Amygdala (tissue), 56 donors: ENCODE measurements at regions not wholly inside any gene's neighbourhood (a gene's known extent, or its start where the extent isn't known, plus 50 kb on each side); places are given as distances from the start of the nearest gene placed in this dataset.

Source experiments
- DNase-seq, 56 donors: peaks; one replicate each; lab custom pipeline; 2025; lab: John Stamatoyannopoulos, UW

DNA sequence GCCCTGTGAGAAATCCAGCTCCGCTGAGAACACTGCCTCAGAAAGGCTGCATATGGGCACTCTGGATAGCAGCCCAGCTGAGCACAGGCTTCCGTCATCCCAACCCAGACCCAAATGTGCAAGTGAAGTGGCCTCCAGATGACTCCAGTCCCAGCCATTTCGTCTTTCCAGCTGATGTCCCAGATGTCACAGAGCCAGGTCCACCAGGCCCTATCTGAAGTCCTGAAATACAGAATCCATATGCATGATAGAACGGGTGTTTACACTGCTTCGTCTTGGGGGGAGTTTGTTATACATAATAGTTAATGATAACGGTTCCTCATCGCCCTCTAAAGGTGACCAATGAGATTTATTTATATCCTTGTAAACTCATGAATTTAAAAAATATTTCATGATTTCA, 72.6 kb upstream of the TRIM2 start:
- DNase-seq, result peak in 45 of 56 donors; percentile 9 to 78 (median 42)

DNA sequence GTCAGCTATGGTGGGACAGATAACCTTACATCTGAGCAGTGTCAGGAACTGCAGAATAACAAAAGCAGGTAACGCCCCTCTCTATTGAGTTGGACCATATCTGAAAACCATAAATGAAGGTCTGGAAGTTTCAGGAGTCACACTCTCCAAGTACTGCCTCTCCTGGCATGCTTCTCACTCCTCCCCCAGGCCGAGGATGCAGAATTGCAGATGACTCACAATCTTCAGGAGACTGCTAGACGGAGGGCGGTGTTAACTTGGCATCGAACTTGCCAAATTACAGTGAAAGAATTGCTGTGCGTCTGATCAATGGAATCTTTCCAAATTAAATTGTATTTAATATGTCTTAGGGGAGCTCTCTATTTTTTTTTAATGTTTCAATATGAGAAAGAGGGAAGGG, 67.1 kb upstream of the TRIM2 start:
- DNase-seq, result peak in 22 of 56 donors; percentile 2 to 64 (median 18)

DNA sequence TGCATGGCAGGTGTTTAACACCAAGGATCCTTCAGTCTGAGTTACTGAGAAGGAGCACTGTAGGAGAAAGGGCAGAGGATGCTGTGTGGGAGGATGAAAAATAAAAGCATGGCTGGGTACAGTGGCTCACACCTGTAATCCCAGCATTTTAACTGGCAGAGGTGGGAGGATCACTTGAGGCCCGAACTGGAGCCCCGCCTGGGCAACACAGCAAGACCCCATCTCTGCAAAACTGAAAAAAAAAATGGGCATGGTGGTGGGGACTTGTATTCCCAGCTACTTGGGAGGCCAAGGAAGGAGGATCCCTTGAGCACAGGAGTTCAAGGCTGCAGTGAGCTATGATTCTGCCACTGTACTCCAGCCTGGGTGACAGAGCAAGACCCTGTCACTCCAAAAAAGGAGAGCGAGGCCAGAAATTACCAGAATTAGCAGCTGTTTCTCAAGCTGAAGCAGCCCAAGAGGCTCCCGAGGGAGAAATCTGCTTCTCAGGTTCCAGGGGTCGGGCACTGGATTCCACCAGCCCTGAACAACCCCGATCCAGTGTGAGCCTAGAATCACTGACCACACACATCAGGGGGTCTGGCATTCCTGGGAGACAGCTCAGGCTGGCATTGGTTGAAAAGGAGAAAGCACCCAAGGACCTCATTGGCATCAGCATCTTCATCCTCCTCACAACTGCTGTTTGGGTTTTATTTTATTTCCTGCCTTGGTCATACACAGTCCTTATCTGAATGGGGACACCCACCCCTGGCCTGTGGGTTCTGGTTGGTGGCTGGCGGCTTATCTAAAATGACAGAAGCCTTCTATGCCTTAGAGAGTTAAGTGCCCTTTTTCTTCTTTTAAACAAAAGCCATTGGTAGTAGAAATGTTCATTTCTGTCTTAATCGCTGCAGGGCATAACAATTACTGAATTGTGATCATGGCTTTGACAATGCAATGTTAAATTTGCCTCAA, 66.3 kb upstream of the TRIM2 start:
- peak in 2 of 56 donors; percentile 9 to 19 for DNase-seq

DNA sequence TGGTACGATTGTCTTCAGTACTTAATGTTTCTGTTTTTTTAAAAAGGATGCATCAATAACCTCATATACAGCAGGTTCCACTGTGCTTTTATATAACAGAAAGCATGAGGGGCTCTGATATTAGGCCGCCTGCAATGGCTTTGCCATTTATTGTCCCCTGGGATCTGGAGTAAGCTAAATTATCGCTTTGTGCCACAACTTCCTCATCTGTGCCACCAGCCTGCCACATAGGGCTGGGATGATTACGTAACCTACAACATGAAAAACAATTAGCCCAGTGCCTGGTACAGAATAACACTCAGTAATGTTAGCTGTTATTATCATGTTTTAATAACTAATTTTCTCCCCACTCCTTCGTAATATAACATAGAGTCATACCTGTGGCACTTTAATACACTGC, 65.5 kb upstream of the TRIM2 start:
- peak in 32 of 56 donors; percentile 3 to 79 (median 36) for DNase-seq

DNA sequence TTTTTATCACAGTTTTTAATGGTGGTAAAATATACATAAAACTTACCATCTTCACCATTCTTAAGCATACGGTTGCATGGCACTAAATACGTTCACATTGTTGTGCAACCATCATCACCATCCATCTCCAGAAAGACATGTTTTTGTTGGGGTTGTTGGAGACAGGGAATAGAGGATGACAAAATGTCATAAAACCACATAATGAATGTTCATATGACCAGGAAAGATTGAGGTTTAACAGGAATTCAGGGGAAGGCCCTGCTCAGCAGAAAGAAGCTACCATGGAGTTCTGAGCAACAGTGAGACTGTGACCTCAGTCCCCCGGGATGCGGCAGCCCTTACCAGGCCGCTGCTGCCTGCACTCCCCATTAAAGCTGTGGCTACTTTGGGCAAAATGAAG, 63.9 kb upstream of the TRIM2 start:
- no peak for DNase-seq

DNA sequence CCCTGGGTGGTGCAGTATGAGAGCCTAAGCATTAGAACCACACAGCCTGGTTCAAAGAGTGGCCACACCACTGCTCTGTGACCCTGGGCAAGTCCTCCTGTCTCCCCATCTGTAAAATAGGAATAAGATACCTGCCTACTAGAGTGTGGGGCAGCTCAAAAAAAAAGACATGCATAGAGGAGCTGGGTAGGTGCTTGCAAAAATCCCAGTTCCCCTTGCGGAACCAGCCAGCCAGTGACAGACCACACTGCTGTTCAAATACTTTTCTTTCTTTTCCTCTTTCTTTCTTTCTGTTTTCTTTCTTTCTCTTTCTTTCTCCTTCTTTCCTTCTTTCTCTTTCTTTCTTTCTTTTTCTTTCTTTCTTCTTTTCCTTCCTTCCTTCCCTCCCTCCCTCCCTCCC, 63.0 kb upstream of the TRIM2 start:
- no peak for DNase-seq

DNA sequence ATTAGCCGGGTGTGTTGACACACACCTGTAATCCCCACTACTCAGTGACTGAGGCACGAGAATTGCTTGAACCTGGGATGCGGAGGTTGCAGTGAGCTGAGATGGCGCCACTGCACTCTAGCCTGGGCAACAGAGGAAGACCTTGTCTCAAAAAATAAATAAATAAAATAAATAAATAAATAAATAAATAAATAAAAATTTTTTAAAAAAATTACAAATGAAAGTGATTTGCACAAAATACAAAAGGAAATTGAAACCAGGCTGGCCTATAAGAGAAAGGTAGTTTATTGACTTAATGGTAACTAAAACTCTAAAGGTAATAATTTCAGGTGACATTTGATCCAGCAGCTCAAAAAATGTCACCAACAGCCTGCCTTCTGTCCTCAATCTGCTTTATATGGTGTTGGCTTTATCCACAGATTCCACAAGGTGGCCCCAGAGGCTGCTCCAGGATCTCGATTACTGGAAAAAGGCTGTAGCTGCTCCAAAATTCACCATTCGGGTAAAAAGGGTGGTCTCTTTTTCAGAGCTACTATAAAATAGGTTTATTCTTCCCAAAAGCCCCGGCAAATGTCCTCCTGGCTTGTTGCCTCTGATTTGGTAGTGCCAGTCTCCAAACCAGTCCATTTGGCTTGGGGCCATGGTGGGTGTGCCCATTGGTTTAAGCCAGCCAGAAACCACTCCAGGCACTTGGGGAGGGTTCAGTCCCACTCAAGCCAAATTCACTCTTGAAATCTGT, 61.4 kb upstream of the TRIM2 start:
- DNase-seq, result peak in 54 of 56 donors; percentile 1 to 89 (median 55)

DNA sequence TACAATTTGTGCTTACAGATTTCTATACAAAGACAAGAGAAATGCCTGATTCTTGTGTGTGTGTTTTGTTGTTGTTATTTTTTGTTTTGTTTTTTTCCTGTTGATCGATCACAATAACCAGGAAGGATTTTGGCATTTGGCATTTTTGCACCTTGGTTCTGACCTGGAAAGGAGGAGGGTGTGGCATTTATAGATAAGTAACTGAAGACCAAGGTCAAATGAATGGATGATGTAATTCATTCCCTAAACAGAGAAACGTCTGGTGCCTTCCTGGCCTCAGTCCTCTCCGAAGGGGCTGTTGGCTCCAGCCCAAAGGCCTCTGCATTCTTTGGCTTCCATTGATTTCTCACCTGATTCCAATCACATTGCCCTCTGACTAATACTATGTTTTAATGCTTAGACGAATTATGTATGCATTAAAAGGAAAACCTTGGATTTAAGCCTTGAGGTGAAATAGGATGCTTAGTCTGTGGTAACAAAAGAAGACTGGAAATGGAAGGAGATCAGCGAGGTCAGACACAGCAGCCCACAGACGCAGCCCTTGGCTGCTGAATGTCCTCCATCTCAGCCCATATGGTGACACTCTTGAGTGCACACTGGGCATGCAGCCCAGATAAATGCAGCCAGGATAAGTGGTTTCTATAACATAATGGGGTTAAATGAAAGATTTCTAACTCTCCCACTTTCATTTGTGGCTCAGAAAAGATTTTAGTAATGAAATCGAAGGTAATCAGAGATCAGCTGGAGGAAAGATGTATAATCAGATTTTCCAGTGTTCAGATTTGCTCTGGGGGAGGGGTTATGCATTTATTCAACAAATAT, 60.5 kb upstream of the TRIM2 start:
- peak in 4 of 56 donors; percentile 15 to 38 (median 18) for DNase-seq

DNA sequence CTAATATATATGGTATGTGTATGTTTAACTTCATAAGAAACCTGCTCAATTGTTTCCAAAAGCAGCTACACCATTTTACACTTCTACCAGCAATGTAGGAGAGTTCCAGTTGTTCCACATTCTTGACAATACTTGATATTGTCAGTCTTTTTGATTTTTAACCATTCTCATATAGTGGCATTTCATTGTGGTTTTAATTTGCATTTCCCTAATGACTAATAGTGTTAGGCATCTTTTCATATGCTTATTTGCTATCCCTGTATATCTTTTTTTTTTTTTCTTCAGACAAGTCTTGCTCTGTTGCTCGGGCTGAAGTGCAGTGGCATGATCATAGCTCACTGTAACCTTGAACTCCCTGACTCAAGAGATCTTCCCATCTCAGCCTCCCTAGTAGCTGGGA, 58.2 kb upstream of the TRIM2 start:
- DNase-seq, result no peak

DNA sequence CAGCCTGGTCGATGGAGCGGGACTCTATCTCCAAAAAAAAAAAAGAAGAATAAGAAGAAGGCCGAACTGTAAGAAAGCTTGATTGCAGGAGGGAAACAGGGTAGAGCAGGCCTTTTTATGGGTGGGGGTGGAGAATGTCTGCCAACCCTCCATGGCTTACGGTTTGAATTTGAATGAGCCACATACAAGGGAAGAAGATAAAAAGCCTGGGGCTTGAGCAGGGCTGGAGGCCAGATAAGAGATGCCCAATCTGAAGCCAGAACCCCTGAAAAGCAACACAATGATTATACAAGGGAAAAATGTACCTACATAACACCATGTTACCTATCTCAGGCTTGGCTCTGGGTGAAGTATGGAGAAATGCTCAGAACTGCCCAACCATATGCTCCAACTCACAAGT, 57.3 kb upstream of the TRIM2 start:
- no peak for DNase-seq

DNA sequence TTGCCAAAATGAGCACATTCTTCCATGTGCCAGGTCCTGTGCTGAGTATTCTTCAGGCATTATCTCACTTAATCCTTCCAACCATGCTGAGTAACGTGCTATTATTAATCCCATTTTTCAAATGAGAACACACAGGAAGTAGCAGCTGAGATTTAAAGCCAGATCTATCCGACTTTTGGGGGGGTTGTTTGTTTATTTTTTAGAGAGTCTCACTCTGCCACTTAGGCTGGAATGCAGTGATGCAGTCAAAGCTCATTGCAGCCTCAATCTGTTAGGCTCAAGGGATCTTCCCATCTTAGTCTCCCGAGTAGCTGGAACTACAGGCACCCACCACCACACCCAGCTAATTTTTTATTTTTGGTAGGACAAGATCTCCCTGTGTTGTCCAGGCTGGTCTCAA, 55.5 kb upstream of the TRIM2 start:
- DNase-seq, result no peak

DNA sequence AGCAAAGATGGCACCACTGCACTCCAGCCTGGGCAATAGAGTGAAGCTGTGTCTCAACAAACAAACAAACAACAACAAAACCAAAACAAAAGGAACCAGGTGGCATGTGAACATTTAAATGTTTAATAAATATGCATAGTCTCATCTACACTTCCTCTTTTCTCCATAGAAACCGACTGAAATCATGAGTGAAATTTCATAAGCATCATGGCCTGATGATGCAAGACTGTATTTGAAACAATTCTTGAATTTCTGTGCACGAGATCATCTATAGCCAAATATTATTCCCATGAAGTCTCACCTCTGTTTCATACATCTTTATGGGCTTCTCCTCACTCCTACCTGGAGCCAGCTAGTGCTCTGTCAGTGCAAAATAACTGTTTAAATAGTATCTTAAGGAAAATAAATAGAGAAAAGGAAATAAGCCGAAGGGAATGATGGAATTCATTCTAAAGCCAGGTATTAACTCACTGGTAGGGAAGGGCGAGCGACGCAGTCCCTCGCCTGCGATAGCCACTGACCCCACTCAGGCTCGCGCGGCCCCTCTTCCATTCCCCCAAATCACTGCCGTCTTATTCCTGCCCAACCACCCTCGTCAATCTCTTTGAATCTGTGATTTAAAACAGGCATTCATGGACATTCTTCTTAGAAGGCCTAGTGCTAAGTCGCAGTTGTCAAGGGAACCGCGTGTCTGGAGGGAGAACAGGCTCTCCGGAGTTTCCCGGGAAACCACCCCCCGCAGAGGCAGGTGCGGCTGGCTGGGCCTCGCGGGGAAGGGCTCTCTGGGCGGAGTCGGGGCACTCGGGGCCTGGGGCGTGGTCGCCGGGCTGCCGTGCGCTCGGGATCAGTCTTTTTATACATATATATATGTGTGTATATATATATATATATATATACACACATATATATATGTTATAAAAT, 52.4 kb upstream of the TRIM2 start:
- DNase-seq, result peak in 51 of 56 donors; percentile 3 to 80 (median 61)

DNA sequence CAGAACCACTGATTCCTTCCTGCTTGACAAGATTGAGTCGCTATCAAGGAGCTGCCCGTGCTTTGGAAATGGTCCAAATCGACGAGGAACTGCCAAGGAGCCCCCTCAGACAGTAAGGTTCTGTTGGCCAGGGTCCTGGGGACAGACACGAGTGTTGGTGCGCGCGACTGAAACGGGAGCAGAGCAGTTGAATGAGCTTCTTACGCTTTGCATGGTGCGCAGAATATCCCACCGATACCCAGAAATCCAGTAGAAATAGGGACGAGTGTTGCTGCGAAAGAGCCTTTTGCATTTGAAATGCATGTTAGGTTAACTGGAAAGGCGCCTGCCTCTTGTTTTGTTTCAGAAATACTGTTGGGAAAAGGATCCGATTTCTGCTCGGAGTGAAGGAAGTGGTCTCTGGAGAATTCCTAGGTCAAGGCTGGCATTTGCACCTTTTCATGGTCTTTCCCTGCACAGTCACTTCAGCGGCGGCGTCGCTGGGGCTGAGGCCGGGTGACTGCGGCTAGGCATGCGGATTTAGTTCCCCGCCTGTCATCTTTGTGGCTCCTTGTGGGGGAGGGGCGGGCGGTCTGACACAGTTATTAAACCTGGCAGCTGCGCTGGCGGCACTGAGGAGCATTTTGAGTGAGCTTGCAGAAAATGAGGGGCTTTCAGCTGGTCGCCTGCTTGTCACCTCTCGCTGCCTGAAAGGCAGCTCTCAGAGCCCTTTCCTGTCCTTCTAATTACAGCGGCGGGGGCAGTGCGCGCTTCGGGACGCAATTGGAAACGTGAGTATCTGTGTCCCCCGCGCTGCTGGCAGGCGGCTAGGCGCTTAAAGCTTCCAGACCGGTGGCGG, 51.5 kb upstream of the TRIM2 start:
- DNase-seq, result peak in 47 of 56 donors; percentile 24 to 84 (median 64)

DNA sequence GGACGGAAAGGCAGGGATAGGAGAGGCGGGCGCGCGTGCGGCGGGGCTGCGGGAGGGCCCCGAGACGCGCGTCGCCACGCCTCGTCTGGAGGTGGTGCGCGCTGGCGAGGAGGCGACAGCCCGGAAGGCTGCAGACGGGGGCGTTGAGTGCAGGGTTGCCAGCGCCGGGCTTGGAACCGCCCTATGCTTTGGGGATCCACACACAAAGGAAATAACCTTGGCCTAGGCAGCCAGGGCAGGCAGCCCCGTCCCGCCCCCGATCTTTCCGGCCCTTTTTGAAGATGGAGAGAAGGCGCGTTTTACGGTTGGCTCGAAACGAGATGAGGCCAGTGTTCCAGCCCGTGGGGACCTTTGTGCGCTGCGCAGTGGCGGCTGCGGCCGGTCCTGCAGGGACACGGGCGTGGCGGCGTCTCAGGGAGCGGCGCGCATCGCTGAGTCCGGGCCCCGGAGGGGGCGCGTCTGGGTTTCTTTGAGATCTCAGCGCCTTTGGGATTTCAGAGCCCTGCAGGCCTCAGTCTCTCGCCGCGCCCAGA, 50.8 kb upstream of the TRIM2 start:
- DNase-seq, result peak in 48 of 56 donors; percentile 23 to 84 (median 64)

DNA sequence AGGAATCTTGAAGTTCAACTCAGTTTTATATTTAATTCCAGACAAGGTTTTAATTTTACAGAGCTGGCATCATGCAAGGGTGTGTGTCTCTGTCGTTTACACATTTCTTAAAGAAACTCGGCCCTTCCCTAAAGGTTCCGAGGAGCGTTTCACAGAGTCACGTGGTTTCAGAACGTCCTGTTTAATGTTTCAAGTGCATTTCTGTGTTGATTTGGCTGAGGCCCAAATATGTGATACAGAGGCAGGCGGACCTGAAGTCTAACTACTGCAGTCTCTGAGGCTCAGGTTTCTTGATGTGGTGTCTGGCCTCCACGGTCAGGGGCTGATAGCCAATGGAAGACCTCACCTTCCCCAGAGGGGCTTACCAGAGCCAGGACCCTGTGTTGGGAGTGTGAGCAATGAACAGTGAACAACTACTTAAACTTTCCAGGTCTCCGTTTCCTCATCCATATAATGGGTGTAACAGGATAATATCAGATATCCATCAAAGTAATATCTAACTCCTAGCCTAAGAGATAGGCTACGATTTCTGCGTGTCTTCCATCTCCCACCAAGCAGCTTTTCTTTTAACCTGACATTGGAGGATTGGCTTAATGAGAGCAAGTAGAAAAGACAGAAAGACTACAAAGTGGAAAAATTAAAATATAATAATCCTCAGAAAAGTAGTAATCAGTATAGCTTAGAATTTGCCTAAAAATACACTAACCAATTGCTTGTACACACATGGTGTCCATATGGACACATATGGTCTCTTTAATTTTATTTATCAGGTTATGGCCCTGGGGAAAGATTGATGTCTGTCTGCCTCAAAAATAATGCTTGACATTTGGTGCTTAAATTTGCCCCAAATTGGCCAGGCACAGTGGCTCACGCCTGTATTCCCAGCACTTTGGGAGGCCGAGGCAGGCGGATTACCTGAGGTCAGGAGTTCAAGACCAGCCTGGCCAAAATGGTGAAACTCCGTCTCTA, 50.0 kb upstream of the TRIM2 start:
- peak in 1 of 56 donors; percentile 41 for DNase-seq
